DMS 273 treated with DMSO at 0.1 percent for 48 hours (cell line): ENCODE measurements at regions not wholly inside any gene's neighbourhood (a gene's known extent, or its start where the extent isn't known, plus 50 kb on each side); places are given as distances from the start of the nearest gene placed in this dataset.
A peak's percentile ranks its signal among the peaks of the same experiment; 100 is the strongest.

ENCODE experiments used
- DNase-seq: peaks from one replicate; lab custom pipeline; 2025; lab: John Stamatoyannopoulos, UW

GRCh38 chr15:38046257-38047051, 112.0 kb downstream of the TMCO5A start:
- no peak for DNase-seq

- no peak for DNase-seq
Measured at GRCh38 chr15:38048001-38048455, 113.6 kb downstream of the TMCO5A start.

GRCh38 chr15:38049891-38050290, 115.5 kb downstream of the TMCO5A start:
- DNase-seq: no peak

GRCh38 chr15:38050529-38051448, 116.3 kb downstream of the TMCO5A start:
- no peak for DNase-seq

GRCh38 chr15:38053205-38053604, 118.8 kb downstream of the TMCO5A start:
- DNase-seq: no peak

GRCh38 chr15:38053776-38054175, 119.3 kb downstream of the TMCO5A start:
- DNase-seq: no peak

GRCh38 chr15:38054488-38054887, 120.0 kb downstream of the TMCO5A start:
- DNase-seq: no peak

- DNase-seq: no peak
Measured at GRCh38 chr15:38058596-38059075, 124.2 kb downstream of the TMCO5A start.

- no peak for DNase-seq
Measured at GRCh38 chr15:38059665-38060064, 125.2 kb downstream of the TMCO5A start.

GRCh38 chr15:38061856-38062649, 127.6 kb downstream of the TMCO5A start:
- no peak for DNase-seq

GRCh38 chr15:38062696-38063095, 128.3 kb downstream of the TMCO5A start:
- DNase-seq: no peak

- DNase-seq: no peak
Measured at GRCh38 chr15:38065721-38066345, 131.4 kb downstream of the TMCO5A start.

- DNase-seq: no peak
Measured at GRCh38 chr15:38066612-38067011, 132.2 kb downstream of the TMCO5A start.

- DNase-seq: peak; percentile 73
Measured at GRCh38 chr15:38068626-38069391, 134.4 kb downstream of the TMCO5A start.

- DNase-seq: no peak
Measured at GRCh38 chr15:38069511-38070011, 135.1 kb downstream of the TMCO5A start.

- no peak for DNase-seq
Measured at GRCh38 chr15:38070778-38071177, 136.3 kb downstream of the TMCO5A start.

- DNase-seq: no peak
Measured at GRCh38 chr15:38071211-38071972, 137.0 kb downstream of the TMCO5A start.

- no peak for DNase-seq
Measured at GRCh38 chr15:38072007-38072347, 137.5 kb downstream of the TMCO5A start.

- DNase-seq: peak; percentile 42
Measured at GRCh38 chr15:38072348-38073177, 138.1 kb downstream of the TMCO5A start.
